ENCODE measurements at regions not wholly inside any gene's neighbourhood (a gene's known extent, or its start where the extent isn't known, plus 50 kb on each side); places are given as distances from the start of the nearest gene placed in this dataset.

DNA sequence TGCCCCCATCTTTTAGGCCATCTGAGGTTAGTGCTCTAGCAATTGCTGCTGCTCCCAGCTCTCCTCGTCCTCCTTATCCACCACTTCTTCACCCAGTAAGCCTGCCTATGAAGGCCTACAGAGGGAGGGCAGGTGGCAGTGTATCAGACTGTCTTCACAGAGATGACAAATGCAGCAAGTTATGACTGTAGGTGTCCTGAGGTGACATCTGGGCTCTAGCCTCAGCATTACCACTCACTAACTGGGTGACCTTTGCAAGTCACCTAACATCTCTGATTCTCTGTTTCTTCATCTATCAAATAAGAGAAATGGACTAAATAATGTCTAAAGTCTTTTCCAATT, 151.6 kb downstream of the NOC3L start:
- POLR2A ChIA-PET = no interaction called here
- no peak overlapping the region for H3K4me3 ChIP-seq (replicated peaks in 1 of 3; ENCODE audit: insufficient read depth in 1 of 3, low read depth in 2 of 3, low read length in 3 of 3)
- no peak overlapping the region for H3K4me2 ChIP-seq (ENCODE audit: low read depth, low read length)
- ATAC-seq = no peak
- no peaks in the 10 kb centered on the region for H4K20me1 ChIP-seq (ENCODE audit: insufficient read depth, low read length)
- DNase-seq (ENCODE audit: low spot score) = no peak
- no peak overlapping the region for H3K27ac ChIP-seq (ENCODE audit: extremely low read length, insufficient read depth, low read length)
- H3K79me2 ChIP-seq (ENCODE audit: insufficient read depth, low read length) = no peaks in the 10 kb centered on the region
- no peaks in the 10 kb centered on the region for H3K27me3 ChIP-seq (ENCODE audit: control insufficient read depth in 1 of 2, insufficient read depth in 2 of 2, low read length in 2 of 2)
- CTCF ChIA-PET (ENCODE audit: low intra/inter-chr PET ratio, low total read pairs) = no interaction called here
- in situ Hi-C loops (cut with HindIII; ENCODE audit: extremely low pct_ligation_motif_present, low pct_unique_long_range_greater_than_20kb) (no loop called here), intact Hi-C loops (cut with micrococcal nuclease; ENCODE audit: unreplicated experiment) (no loop called here)
- H2AFZ ChIP-seq (ENCODE audit: low read length) = no peak overlapping the region
- no peak overlapping the region for H3K9ac ChIP-seq (ENCODE audit: insufficient read depth, low read depth, low read length)
- no peaks in the 10 kb centered on the region for H3K36me3 ChIP-seq (replicated peaks in 1 of 2; ENCODE audit: control insufficient read depth in 1 of 2, insufficient read depth in 2 of 2, low read length in 2 of 2)
- no peak for FAIRE-seq
- no peaks in the 10 kb centered on the region for H3K9me3 ChIP-seq (ENCODE audit: low read length)
- peaks cover 9% of the 10 kb centered on the region; the same call in 1 of the 2 replicates for H3K4me1 ChIP-seq (ENCODE audit: insufficient read depth, low read length)
- no peak for TF ChIP-seq TEAD3 (CRISPR knock-in tag; optimal IDR thresholded peaks at IDR 0.05; ENCODE audit: borderline replicate concordance)
- BruUV-seq (replicated peaks) = no TSS peak
- WGBS (ENCODE audit: low lambda C conversion rate) = 37% methylated on average over 1 of the region's 1 CpG

GRCh38 chr10:94213001-94213530, 149.7 kb downstream of the NOC3L start:
- intact Hi-C loops (cut with micrococcal nuclease; ENCODE audit: unreplicated experiment) (no loop called here), in situ Hi-C loops (cut with HindIII; ENCODE audit: extremely low pct_ligation_motif_present, low pct_unique_long_range_greater_than_20kb) (no loop called here)
- Histone ChIP-seq H3K27ac (ENCODE audit: extremely low read length, insufficient read depth, low read length) (no peak overlapping the region), H3K9ac (ENCODE audit: insufficient read depth, low read depth, low read length) (no peak overlapping the region), H3K9me3 (ENCODE audit: low read length) (no peaks in the 10 kb centered on the region), H3K27me3 (ENCODE audit: control insufficient read depth in 1 of 2, insufficient read depth in 2 of 2, low read length in 2 of 2) (no peaks in the 10 kb centered on the region), H3K36me3 (replicated peaks in 1 of 2; ENCODE audit: control insufficient read depth in 1 of 2, insufficient read depth in 2 of 2, low read length in 2 of 2) (no peaks in the 10 kb centered on the region), H3K4me3 (replicated peaks in 1 of 3; ENCODE audit: insufficient read depth in 1 of 3, low read depth in 2 of 3, low read length in 3 of 3) (no peak overlapping the region), H3K4me1 (ENCODE audit: insufficient read depth, low read length) (peaks cover 9% of the 10 kb centered on the region; the same call in 1 of the 2 replicates), H3K79me2 (ENCODE audit: insufficient read depth, low read length) (no peaks in the 10 kb centered on the region), H4K20me1 (ENCODE audit: insufficient read depth, low read length) (no peaks in the 10 kb centered on the region), H2AFZ (ENCODE audit: low read length) (no peak overlapping the region), H3K4me2 (ENCODE audit: low read depth, low read length) (no peak overlapping the region)
- ATAC-seq = peak; percentile 56; the same call in 2 of the 3 replicates
- DNase-seq (ENCODE audit: low spot score) = peak; percentile 41
- WGBS (ENCODE audit: low lambda C conversion rate) = 30% methylated on average over 2 of the region's 2 CpGs
- POLR2A ChIA-PET = no interaction called here
- BruUV-seq (replicated peaks) = no TSS peak
- TF ChIP-seq ZNF7 (CRISPR knock-in tag; IDR thresholded peaks at IDR 0.05) = no peak
- TF ChIP-seq FOSL2 (CRISPR knock-in tag; IDR thresholded peaks at IDR 0.05) = peak; percentile 53
- FAIRE-seq = no peak
- CTCF ChIA-PET (ENCODE audit: low intra/inter-chr PET ratio, low total read pairs) = no interaction called here

- no peaks in the 10 kb centered on the region for H3K36me3 ChIP-seq (replicated peaks in 1 of 2; ENCODE audit: control insufficient read depth in 1 of 2, insufficient read depth in 2 of 2, low read length in 2 of 2)
- no TSS peak for BruUV-seq (replicated peaks)
- no peak overlapping the region for H3K4me2 ChIP-seq (ENCODE audit: low read depth, low read length)
- in situ Hi-C loops (cut with HindIII; ENCODE audit: extremely low pct_ligation_motif_present, low pct_unique_long_range_greater_than_20kb) (no loop called here), intact Hi-C loops (cut with micrococcal nuclease; ENCODE audit: unreplicated experiment) (no loop called here)
- H4K20me1 ChIP-seq (ENCODE audit: insufficient read depth, low read length) = no peaks in the 10 kb centered on the region
- H3K4me3 ChIP-seq (replicated peaks in 1 of 3; ENCODE audit: insufficient read depth in 1 of 3, low read depth in 2 of 3, low read length in 3 of 3) = no peak overlapping the region
- H3K79me2 ChIP-seq (ENCODE audit: insufficient read depth, low read length) = no peaks in the 10 kb centered on the region
- H3K4me1 ChIP-seq (ENCODE audit: insufficient read depth, low read length) = peaks cover 9% of the 10 kb centered on the region; the same call in 1 of the 2 replicates
- WGBS (ENCODE audit: low lambda C conversion rate) = 43% methylated on average over 3 of the region's 3 CpGs
- H3K9ac ChIP-seq (ENCODE audit: insufficient read depth, low read depth, low read length) = no peak overlapping the region
- DNase-seq (ENCODE audit: low spot score) (no peak), FAIRE-seq (no peak), ATAC-seq (no peak)
- ChIA-PET POLR2A (no interaction called here), CTCF (ENCODE audit: low intra/inter-chr PET ratio, low total read pairs) (no interaction called here)
- H3K27me3 ChIP-seq (ENCODE audit: control insufficient read depth in 1 of 2, insufficient read depth in 2 of 2, low read length in 2 of 2) = no peaks in the 10 kb centered on the region
- H3K9me3 ChIP-seq (ENCODE audit: low read length) = no peaks in the 10 kb centered on the region
- H2AFZ ChIP-seq (ENCODE audit: low read length) = no peak overlapping the region
- no peak overlapping the region for H3K27ac ChIP-seq (ENCODE audit: extremely low read length, insufficient read depth, low read length)
- TF ChIP-seq KMT2A (CRISPR knock-in tag; IDR thresholded peaks at IDR 0.05) (no peak), GABPA (IDR thresholded peaks at IDR 0.05; ENCODE audit: low read depth, low read length) (no peak), GABPA (CRISPR knock-in tag; IDR thresholded peaks at IDR 0.05; ENCODE audit: low read depth) (no peak), ZUFSP (CRISPR knock-in tag; IDR thresholded peaks at IDR 0.05; ENCODE audit: borderline replicate concordance) (no peak), ZFAT (CRISPR knock-in tag; conservative IDR thresholded peaks at IDR 0.05) (no peak), ZNF749 (CRISPR knock-in tag; IDR thresholded peaks at IDR 0.05; ENCODE audit: borderline replicate concordance) (no peak)
Observed at GRCh38 chr10:94213980-94214379, 148.8 kb downstream of the NOC3L start.
